ENCODE measurements at regions not wholly inside any gene's neighbourhood (a gene's known extent, or its start where the extent isn't known, plus 50 kb on each side); places are given as distances from the start of the nearest gene placed in this dataset.

DNA sequence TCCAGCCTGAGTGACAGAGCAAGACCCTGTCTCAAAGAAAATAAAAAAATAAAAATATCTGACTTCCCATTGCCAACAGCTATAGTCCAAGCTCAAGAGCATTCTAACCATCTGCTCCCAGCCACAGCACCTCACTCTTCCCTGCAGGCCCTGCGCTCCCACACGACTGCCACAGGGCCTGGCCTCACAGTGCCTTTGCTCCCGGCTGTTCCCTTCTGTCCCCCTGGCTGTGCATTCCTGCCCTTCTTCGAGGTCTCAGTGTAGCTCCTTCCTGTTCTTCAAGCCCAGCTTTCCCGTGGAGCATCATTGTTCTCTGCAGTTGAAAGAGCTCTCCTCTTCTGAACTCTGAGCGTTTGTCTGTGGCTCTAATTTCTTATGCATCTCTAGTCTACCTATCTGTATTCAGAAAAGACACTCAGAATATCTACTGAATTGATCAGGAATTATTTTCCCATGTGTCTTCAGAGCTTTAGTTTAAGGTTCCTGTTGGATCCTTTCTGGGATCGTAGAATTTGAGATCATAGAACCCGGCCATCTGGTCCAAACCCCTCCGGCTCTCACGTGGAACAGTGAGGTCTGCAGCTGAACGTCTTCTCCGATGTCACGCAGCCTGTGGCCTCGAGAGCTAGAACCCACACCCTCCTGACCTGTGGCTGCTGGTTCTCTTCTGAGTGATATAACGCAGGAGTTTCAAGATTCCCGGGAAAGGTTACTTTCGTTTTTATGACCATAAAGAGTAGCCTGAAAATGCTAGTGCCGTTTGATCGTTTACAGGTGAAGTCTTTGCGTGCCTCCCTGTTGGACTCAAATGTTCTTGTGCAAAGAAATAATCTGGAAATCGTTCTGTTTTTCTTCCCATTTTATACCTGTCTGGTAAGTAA lies 54.4 kb downstream of the DOP1B start:
- no peak for DNase-seq
- H3K79me2 ChIP-seq (ENCODE audit: insufficient read depth, low read length): no peaks in the 10 kb centered on the region
- Mint-ChIP-seq H3K4me3 (peak overlapping the region in 1 of 2 experiments; percentile 0; a peak in 1 of 5 replicates), H3K9me3 (no peaks in the 10 kb centered on the region), H3K27ac (peak overlapping the region in 2 of 3 experiments; percentile 38 to 61; a peak in 6 of 7 replicates), H3K36me3 (ENCODE audit: insufficient read depth in 1 of 3, low read depth in 3 of 3) (peaks cover 0 to 3% (median 3%) of the 10 kb centered on the region in 3 experiments; a peak in 4 of 7 replicates), H3K27me3 (ENCODE audit: low read depth) (no peaks in the 10 kb centered on the region), H3K4me1 (peaks cover 13 to 15% of the 10 kb centered on the region in 2 experiments)
- no peak overlapping the region for H2AK5ac ChIP-seq (ENCODE audit: insufficient read length, low read length)
- no peak overlapping the region for H2BK20ac ChIP-seq (ENCODE audit: low read depth, low read length, poor library complexity, severe bottlenecking)
- H2BK5ac ChIP-seq (ENCODE audit: insufficient read length, low read length): no peak overlapping the region
- no CpG with 5 or more reads among the region's 21 CpGs for WGBS (ENCODE audit: extremely low coverage, insufficient read length, low lambda C conversion rate)
- H2AFZ ChIP-seq (ENCODE audit: low read length): no peak overlapping the region
- H3K27ac ChIP-seq (ENCODE audit: insufficient read length, low read depth, low read length): no peak overlapping the region
- no peak overlapping the region for H3K4me2 ChIP-seq (ENCODE audit: insufficient read depth, insufficient read length, low read length)
- H2BK15ac ChIP-seq (ENCODE audit: low read depth, low read length): no peak overlapping the region
- H4K5ac ChIP-seq (ENCODE audit: insufficient read length, low read depth, low read length): no peak overlapping the region
- TF ChIP-seq, protein P1, sequence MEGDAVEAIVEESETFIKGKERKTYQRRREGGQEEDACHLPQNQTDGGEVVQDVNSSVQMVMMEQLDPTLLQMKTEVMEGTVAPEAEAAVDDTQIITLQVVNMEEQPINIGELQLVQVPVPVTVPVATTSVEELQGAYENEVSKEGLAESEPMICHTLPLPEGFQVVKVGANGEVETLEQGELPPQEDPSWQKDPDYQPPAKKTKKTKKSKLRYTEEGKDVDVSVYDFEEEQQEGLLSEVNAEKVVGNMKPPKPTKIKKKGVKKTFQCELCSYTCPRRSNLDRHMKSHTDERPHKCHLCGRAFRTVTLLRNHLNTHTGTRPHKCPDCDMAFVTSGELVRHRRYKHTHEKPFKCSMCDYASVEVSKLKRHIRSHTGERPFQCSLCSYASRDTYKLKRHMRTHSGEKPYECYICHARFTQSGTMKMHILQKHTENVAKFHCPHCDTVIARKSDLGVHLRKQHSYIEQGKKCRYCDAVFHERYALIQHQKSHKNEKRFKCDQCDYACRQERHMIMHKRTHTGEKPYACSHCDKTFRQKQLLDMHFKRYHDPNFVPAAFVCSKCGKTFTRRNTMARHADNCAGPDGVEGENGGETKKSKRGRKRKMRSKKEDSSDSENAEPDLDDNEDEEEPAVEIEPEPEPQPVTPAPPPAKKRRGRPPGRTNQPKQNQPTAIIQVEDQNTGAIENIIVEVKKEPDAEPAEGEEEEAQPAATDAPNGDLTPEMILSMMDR (conservative IDR thresholded peaks at IDR 0.05): no peak
- H3K23me2 ChIP-seq (ENCODE audit: insufficient read length, low read depth, low read length, poor library complexity, severe bottlenecking): no peaks in the 10 kb centered on the region
- H3K18ac ChIP-seq (ENCODE audit: insufficient read length, low read depth, low read length): no peak overlapping the region
- no peak overlapping the region for H2BK120ac ChIP-seq (ENCODE audit: low read depth, low read length, poor library complexity, severe bottlenecking)
- no peak overlapping the region for H3K9ac ChIP-seq (ENCODE audit: extremely low read depth, insufficient read length, low read length)
- H3K56ac ChIP-seq (ENCODE audit: insufficient read length, low read depth, low read length): no peak overlapping the region
- H3K4ac ChIP-seq (ENCODE audit: low read depth, low read length): no peak overlapping the region
- no peaks in the 10 kb centered on the region for H3K9me3 ChIP-seq (ENCODE audit: control insufficient read depth, low read depth, low read length)
- H3K4me1 ChIP-seq (ENCODE audit: insufficient read depth, low read length): no peaks in the 10 kb centered on the region
- H4K20me1 ChIP-seq (ENCODE audit: control insufficient read depth, insufficient read depth, insufficient read length): no peaks in the 10 kb centered on the region
- H3K79me1 ChIP-seq (ENCODE audit: insufficient read depth, low read depth, low read length, poor library complexity, severe bottlenecking): no peaks in the 10 kb centered on the region
- H3T11ph ChIP-seq (ENCODE audit: low read length): no peak overlapping the region
- H2BK12ac ChIP-seq (ENCODE audit: insufficient read length, low read depth, low read length): no peak overlapping the region
- H4K8ac ChIP-seq (replicated peaks; ENCODE audit: insufficient read length, low read depth, low read length): no peak overlapping the region
- no peaks in the 10 kb centered on the region for H3K27me3 ChIP-seq (ENCODE audit: insufficient read depth, low read length)
- no peak overlapping the region for H4K91ac ChIP-seq (ENCODE audit: insufficient read length, low read depth, low read length)
- H3K23ac ChIP-seq (ENCODE audit: insufficient read length, low read depth, low read length): no peak overlapping the region
- H3K14ac ChIP-seq (ENCODE audit: insufficient read depth, low read length): no peak overlapping the region
